Activated effector memory CD4-positive, alpha-beta T cell treated with anti-CD3 and anti-CD28 coated beads, Interleukin-2, amount 50 U/mL, for 16 hours (primary cell): ENCODE measurements at regions not wholly inside any gene's neighbourhood (a gene's known extent, or its start where the extent isn't known, plus 50 kb on each side); places are given as distances from the start of the nearest gene placed in this dataset.

Experiments used
- DNase-seq: peaks from one replicate; pipeline ENCODE4 v3.0.0-alpha.2; 2020

DNA sequence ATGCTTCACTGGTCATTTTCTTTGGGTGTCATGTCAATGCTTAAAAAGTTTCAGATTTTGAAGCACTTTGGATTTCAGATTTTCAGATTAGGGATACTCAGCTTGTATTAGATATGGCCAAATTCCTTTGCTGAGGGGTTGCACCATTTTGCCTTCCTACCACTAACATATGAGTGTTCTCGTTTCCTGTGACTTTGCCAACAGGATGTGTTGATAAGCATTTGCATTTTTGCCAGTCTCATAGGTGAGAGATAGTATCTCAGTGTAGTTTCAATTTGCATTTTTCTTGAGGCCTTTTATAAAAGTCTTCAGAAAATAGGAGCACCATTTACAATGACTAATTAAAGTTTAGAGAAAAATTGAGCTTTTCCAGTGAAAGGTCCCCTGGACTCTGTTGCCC, 71.6 kb upstream of the CLCN4 start:
- no peak for DNase-seq

DNA sequence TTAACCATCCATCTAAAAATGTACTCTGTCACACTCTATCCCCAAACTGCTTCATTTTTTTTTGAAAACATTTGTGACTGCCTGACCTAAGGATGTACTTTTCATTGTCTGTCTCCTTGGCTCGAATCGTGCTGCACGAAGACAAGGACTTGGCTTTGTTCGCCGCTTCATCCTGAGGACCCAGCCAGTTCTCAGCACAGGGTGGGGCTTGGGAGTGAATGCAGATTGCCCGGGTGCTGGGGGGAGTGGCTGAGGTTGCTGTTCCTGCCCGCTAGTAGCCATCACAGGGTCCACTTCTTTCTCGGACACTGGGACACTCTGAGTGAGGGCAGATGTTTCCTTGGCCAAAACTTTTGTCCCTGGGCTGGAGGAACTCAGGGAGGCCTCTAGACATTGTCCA, 70.1 kb upstream of the CLCN4 start:
- DNase-seq = no peak

GRCh38 chrX:10087391-10087790, 69.4 kb upstream of the CLCN4 start:
- no peak for DNase-seq

GRCh38 chrX:10089378-10089795, 67.4 kb upstream of the CLCN4 start:
- DNase-seq = no peak

GRCh38 chrX:10090319-10090718, 66.5 kb upstream of the CLCN4 start:
- no peak for DNase-seq

DNA sequence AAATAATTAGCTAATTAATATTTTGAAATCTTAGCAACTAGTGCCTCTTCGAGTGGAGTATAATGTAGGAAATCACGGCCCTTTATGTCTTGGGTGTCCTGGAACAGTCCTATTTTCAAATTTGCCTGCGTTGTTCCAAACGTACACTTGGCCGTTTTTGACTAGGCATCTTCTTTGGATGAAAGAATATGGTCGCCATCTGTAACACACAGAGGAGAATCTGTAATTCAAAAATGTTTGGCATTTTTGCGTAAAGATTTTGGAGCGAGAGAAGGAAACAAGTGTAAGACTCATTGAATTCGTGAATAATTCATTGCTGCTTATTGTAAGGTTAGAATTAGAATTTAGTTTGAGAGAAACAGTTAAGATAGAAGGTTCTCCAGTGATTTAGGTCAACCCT, 61.5 kb upstream of the CLCN4 start:
- no peak for DNase-seq

GRCh38 chrX:10095698-10096432, 60.9 kb upstream of the CLCN4 start:
- DNase-seq = no peak

DNA sequence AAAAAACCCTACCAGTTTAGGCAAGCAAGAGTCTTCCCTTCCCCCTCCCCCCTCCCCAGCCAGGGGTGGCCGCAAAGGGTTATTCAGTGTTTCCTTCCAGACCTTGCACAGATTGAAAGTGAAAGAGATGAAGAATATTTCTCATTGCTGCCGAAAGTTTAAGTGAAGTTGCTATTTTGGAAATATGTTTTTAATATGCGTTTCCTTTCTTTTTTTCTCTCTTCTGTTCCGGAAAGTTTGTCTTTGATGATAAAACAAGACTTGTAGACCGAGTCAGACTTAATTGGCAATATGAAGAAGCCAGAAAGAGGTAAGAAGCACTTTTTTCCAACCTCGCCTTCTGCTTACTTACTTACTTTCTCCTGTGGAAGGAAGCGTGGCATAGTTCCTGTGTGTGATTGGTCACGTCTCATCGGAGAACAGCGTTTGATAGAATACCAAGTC, 58.5 kb upstream of the CLCN4 start:
- DNase-seq = peak; percentile 85

DNA sequence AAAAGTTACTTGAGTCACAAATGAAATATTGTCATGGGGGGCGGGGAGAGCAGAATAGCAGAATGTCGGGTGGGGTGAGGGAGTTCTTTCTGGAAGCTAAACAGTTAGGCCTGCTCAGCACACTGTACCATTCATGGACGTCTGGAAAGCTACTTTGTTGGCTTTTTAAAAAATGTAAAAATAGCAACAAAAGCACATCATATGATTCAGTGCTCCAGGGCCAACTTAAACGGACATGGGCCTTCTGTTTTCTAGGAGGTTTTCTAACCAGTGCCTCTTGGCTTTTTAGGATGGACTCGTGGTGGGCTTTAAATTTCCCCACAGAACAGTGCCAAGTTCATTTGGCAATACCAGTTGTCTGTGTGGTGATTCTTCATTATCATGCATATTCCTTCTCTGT, 57.4 kb upstream of the CLCN4 start:
- DNase-seq = no peak

- no peak for DNase-seq
Measured at GRCh38 chrX:10101269-10101668, 55.5 kb upstream of the CLCN4 start.

DNA sequence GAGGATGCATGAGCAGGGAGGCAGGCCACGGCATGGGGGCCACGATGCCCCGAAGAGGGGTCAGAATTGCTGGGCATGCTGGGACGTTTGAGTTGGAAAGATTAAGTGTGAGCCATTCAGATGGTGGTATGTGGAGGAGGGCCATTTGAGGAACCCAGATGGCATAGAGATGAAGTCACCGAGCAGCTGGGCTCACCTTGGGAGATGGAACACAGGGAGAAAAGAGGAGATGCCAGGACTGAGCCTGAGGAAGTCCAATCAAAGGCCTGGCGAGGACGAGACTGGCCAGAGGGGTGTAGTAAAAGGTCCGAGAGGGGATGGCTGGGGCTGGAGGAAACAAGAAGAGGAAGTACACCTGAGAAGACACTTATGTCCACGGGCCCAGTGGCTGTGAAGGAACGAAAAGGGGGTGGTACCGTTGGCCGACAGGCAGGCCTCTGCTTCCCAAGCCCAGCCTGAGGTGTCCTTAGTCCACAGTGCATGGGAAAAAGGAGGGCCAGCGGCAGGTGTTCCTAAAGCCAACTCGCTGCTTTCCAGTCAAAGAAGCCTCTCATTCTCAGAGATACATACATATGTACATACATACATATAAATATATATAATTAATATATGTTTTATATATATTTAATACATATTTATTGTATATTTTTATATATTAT, 54.6 kb upstream of the CLCN4 start:
- no peak for DNase-seq

GRCh38 chrX:10103023-10103422, 53.8 kb upstream of the CLCN4 start:
- no peak for DNase-seq

DNA sequence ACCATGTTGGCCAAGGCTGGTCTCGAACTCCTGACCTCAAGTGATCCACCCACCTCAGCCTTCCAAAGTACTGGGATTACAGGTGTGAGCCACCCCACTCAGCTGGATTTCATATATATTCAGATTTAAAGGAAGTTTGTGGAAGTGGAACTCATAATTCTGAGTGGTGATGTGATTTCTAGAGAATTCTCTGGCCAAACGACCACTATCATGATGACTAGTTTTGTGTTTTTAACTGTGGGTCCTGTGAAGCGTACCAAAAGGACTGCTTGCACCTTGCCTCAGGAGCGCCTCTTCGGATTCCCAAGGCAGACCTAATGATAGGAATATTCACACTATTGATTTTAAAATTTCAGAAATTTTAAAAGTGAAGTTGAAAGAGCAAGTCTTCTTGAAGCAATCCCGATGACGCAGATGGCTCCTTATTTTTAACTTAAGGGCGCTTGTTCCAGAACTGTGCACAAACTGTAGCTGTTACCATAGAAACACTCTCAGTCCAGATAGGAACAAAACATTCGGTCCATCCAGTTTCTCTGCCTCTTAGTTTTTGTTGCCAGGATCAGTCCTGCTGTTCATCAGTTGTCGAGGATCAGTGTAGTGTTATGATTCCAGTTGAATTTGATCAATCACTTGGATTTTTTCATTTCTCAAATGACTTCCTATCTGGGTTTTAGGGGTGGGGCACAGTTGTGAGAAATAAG, 51.7 kb upstream of the CLCN4 start:
- no peak for DNase-seq

- DNase-seq = peak; percentile 83
Measured at GRCh38 chrX:10106806-10107205, 50.0 kb upstream of the CLCN4 start.
